Prostate gland (tissue), 2 donors: ENCODE measurements at regions not wholly inside any gene's neighbourhood (a gene's known extent, or its start where the extent isn't known, plus 50 kb on each side); places are given as distances from the start of the nearest gene placed in this dataset.

Source experiments
- DNase-seq: peaks from one replicate; pipeline ENCODE4 v3.0.0-alpha.2; 2019; ENCODE audit warnings: low spot score
- H3K27ac ChIP-seq, 2 donors: fragments of 200-600 bp; sonication (generic); 2 replicates each; pipeline ENCODE4 v1.5.1; 2017 to 2019
- H3K27me3 ChIP-seq: fragments of 200-600 bp; sonication (generic); replicated peaks from 2 replicates; pipeline ENCODE4 v1.5.1; 2019; ENCODE audit not compliant: insufficient read depth
- H3K36me3 ChIP-seq, 2 donors: fragments of 200-600 bp; sonication (generic); 1 replicate in 1 of 2; 2 replicates in 1 of 2; pipeline versions ENCODE4 v1.5.1 to v1.8.1; 2017 to 2019
- H3K4me1 ChIP-seq: fragments of 200-600 bp; sonication (generic); replicated peaks from 2 replicates; pipeline ENCODE4 v1.5.1; 2019
- H3K4me3 ChIP-seq, 2 donors: fragments of 200-600 bp; sonication (generic); 2 replicates each; pipeline ENCODE4 v1.5.1; 2017 to 2019
- H3K9me3 ChIP-seq: fragments of 200-600 bp; sonication (generic); 2 replicates; pipeline ENCODE4 v1.5.1; 2017
- CTCF ChIP-seq, 4 experiments: fragments of 200-600 bp in 2 of 4; fragments of 450-650 bp in 2 of 4; sonication (generic) in 2 of 4; IDR thresholded peaks; 1 replicate in 3 of 4; 2 replicates in 1 of 4; pipeline ENCODE4 v1.5.1; 2016 to 2019; ENCODE audit warnings: antibody characterized with exemption in 4 of 4, mild to moderate bottlenecking in 2 of 4, moderate library complexity in 2 of 4
- POLR2A ChIP-seq: fragments of 450-650 bp; IDR thresholded peaks from one replicate; pipeline ENCODE4 v1.6.1; 2016; ENCODE audit warnings: antibody characterized with exemption, mild to moderate bottlenecking
- POLR2AphosphoS5 ChIP-seq: sonication (generic); formaldehyde crosslinking; IDR thresholded peaks from one replicate; pipeline ENCODE4 v1.6.1; 2017; ENCODE audit warnings: antibody characterized with exemption
- WGBS: methylation state at CpG from one replicate; pipeline ENCODE4 v1.1.5; 2018; 5-methylcytosine and 5-hydroxymethylcytosine counted together
- intact Hi-C: fragments of 100-400 bp; cut with DNase I; formaldehyde crosslinking; loops from one replicate; pipeline ENCODE4 v1.14.2; 2022

DNA sequence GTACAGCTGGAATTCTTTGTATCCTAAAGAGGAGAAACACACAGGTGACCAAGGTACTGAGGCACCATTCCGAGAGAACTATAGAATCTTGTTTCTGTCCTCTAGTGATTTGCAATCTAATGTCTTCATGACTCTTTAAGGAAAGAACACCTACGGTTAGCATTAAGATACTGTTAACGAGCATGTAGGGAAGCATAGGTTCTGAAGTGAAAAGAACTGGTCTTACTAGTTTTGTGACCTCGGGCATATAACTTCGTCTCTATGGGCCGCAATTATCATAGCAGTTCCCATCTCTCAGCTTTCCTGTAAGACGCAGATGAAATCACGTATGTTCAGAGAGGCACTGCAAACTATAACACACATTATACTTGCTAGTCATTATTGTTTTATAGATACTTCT lies 193.0 kb upstream of the NBEA start:
- WGBS = 55% methylated on average over 8 of the region's 8 CpGs
- no peak for TF ChIP-seq POLR2AphosphoS5
- no peak for TF ChIP-seq POLR2A
- TF ChIP-seq CTCF (IDR thresholded peaks at IDR 0.05) = no peak

GRCh38 chr13:34750078-34750931 lies 191.8 kb upstream of the NBEA start:
- TF ChIP-seq POLR2A = no peak
- no peak for TF ChIP-seq CTCF (IDR thresholded peaks at IDR 0.05)
- TF ChIP-seq POLR2AphosphoS5 = no peak
- WGBS = 11% methylated on average over 21 of the region's 21 CpGs
- DNase-seq = no peak
- H3K4me3 ChIP-seq = peak overlapping the region; percentile 17 to 26
- no peaks in the 10 kb centered on the region for H3K27me3 ChIP-seq
- intact Hi-C loops = no loop called here
- no peaks in the 10 kb centered on the region for H3K9me3 ChIP-seq
- no peak overlapping the region for H3K27ac ChIP-seq
- H3K36me3 ChIP-seq = no peaks in the 10 kb centered on the region
- peaks cover 8% of the 10 kb centered on the region for H3K4me1 ChIP-seq

More for the DNA sequence above, 193.0 kb upstream of the NBEA start:
- H3K9me3 ChIP-seq = no peaks in the 10 kb centered on the region
- intact Hi-C loops = no loop called here
- peaks cover 8% of the 10 kb centered on the region for H3K4me1 ChIP-seq
- no peak for DNase-seq
- H3K4me3 ChIP-seq = no peak overlapping the region
- H3K36me3 ChIP-seq = no peaks in the 10 kb centered on the region
- H3K27ac ChIP-seq = peak overlapping the region in 1 of 2 donors; percentile 53
- H3K27me3 ChIP-seq = no peaks in the 10 kb centered on the region

DNA sequence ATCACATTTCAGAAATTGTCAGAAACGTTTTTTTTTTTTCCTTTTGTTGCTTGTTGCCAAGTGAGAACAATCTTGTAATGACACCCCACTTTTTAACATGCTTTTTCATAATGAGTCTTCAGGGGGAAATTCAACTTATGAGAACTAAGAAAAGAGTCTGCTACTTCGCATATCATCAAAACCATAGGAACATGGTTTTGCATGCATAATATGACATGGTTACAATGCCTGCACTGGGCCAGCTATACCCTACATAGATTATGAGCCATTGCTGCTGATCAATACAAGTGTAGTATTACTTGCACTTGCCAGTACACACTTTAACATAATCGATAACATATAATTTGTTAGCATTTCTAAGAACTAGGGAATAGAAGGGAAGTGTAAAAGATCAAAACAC lies 191.0 kb upstream of the NBEA start:
- no peak for DNase-seq
- no peaks in the 10 kb centered on the region for H3K36me3 ChIP-seq
- intact Hi-C loops = no loop called here
- WGBS = 65% methylated on average over 3 of the region's 3 CpGs
- no peaks in the 10 kb centered on the region for H3K27me3 ChIP-seq
- TF ChIP-seq POLR2AphosphoS5 (no peak), CTCF (IDR thresholded peaks at IDR 0.05) (no peak), POLR2A (no peak)
- H3K9me3 ChIP-seq = no peaks in the 10 kb centered on the region
- H3K4me3 ChIP-seq = no peak overlapping the region
- H3K27ac ChIP-seq = no peak overlapping the region
- peaks cover 8% of the 10 kb centered on the region for H3K4me1 ChIP-seq

DNA sequence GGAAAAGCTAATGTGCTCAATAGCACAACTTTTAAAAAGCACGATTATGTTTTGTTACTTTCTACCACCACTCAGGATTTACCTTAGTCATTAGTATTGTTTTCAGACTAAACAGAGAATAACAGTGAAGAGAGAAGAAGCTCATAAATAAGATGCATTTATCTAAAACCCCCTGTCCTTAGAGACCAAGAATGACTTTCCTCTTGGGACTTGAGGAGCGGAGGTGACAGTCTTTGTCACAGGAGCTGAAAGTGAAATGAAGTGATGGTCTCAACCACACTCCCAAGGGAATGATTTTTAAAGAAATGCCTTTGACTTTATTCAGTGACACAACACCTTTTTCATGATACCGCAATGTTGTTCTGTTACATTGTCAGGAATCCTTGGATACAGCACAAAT lies 190.6 kb upstream of the NBEA start:
- intact Hi-C loops = no loop called here
- peaks cover 8% of the 10 kb centered on the region for H3K4me1 ChIP-seq

More for the DNA sequence above, 190.6 kb upstream of the NBEA start:
- H3K27me3 ChIP-seq = no peaks in the 10 kb centered on the region
- H3K4me3 ChIP-seq = no peak overlapping the region
- H3K27ac ChIP-seq = no peak overlapping the region
- WGBS = 86% methylated on average over 3 of the region's 3 CpGs
- no peaks in the 10 kb centered on the region for H3K9me3 ChIP-seq
- H3K36me3 ChIP-seq = no peaks in the 10 kb centered on the region
- no peak for TF ChIP-seq CTCF (IDR thresholded peaks at IDR 0.05)
- TF ChIP-seq POLR2AphosphoS5 = no peak
- DNase-seq = no peak
